Kidney (tissue), 13 donors: ENCODE measurements at regions not wholly inside any gene's neighbourhood (a gene's known extent, or its start where the extent isn't known, plus 50 kb on each side); places are given as distances from the start of the nearest gene placed in this dataset.
A peak's percentile ranks its signal among the peaks of the same experiment; 100 is the strongest.

ENCODE experiments used
- DNase-seq, 5 donors: peaks; one replicate each; pipeline ENCODE4 v3.0.0-alpha.2; 2013 to 2020
- FAIRE-seq: peaks from 2 replicates; lab custom pipeline; 2012; peaks lifted over from hg19 to GRCh38; lab: Jason Lieb, UNC
- H3K27ac ChIP-seq, 2 donors: one replicate each; pipeline ENCODE4 v1.7.0; 2013; ENCODE audit warnings: low read depth in 2 of 2, low read length in 2 of 2, inconsistent platforms in 1 of 2
- H3K27me3 ChIP-seq: one replicate; pipeline ENCODE4 v1.7.1; 2013; ENCODE audit warnings: low read length, inconsistent platforms; ENCODE audit not compliant: control insufficient read depth, insufficient read depth
- H3K36me3 ChIP-seq, 3 donors: one replicate each; pipeline versions ENCODE4 v1.7.0 to v1.7.1; 2013; ENCODE audit warnings: low read length in 3 of 3, control low read depth in 1 of 3, inconsistent platforms in 1 of 3; ENCODE audit not compliant: insufficient read depth in 3 of 3, control insufficient read depth in 2 of 3
- H3K4me1 ChIP-seq, 3 donors: one replicate each; pipeline versions ENCODE4 v1.7.0 to v1.7.1; 2013; ENCODE audit warnings: low read length in 3 of 3, inconsistent platforms in 1 of 3, low read depth in 1 of 3; ENCODE audit not compliant: control insufficient read depth in 2 of 3, insufficient read depth in 2 of 3
- H3K4me3 ChIP-seq, 3 donors: one replicate each; pipeline versions ENCODE4 v1.7.0 to v1.8.1; 2013; ENCODE audit warnings: low read length in 3 of 3, control low read depth in 1 of 3, inconsistent platforms in 1 of 3
- H3K9ac ChIP-seq, 3 donors: one replicate each; pipeline versions ENCODE4 v1.7.0 to v1.7.1; 2013; ENCODE audit warnings: low read length in 3 of 3, control low read depth in 1 of 3, inconsistent platforms in 1 of 3
- H3K9me3 ChIP-seq, 3 donors: one replicate each; pipeline versions ENCODE4 v1.7.0 to v1.7.1; 2013; ENCODE audit warnings: low read length in 3 of 3, control low read depth in 1 of 3, inconsistent platforms in 1 of 3; ENCODE audit not compliant: control insufficient read depth in 2 of 3, insufficient read depth in 1 of 3
- intact Hi-C: fragments of 100-400 bp; cut with DNase I; formaldehyde crosslinking; loops from one replicate; pipeline ENCODE4 v1.11.1; 2022
- TF ChIP-seq, protein P1 (sequence below): IDR thresholded peaks from 3 replicates; pipeline ENCODE4 v1.5.1; 2012; ENCODE audit warnings: mild to moderate bottlenecking, moderate library complexity, borderline replicate concordance; ENCODE audit not compliant: insufficient read depth; ENCODE audit errors: extremely low read depth
- donor health status: control.
- donor health status: control.
- donor health status: control.
- donor health status: control.
- donor health status: control.
- donor health status: DM: yes; HTN: yes; CAD: no.
- donor health status: Normal renal cell carcinoma (clear cell type).

DNA sequence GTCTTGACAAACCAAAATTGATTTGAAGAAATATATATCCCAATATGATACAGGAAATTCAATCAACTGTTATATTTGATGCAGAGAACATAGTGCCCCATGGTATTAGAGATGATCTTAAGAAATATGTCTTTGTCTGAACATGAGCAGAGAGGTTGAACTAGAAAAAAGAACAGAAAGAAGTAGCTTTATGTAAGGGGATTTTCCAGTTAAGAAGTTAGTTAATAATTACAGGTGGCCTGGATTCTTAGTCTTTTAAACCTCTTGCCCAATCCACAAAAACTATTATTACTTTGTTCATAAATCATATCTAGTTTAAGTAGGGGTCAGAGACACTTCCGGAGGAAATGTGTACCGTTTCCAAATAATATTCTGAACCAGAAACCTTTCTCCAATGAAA lies 1186.7 kb upstream of the EPHA6 start:
- no peaks in the 10 kb centered on the region for H3K27me3 ChIP-seq
- no peak for FAIRE-seq
- H3K9ac ChIP-seq, result no peak overlapping the region
- intact Hi-C loops, result no loop called here
- H3K9me3 ChIP-seq, result no peaks in the 10 kb centered on the region
- no peak overlapping the region for H3K27ac ChIP-seq
- H3K36me3 ChIP-seq, result no peaks in the 10 kb centered on the region
- TF ChIP-seq, protein P1, sequence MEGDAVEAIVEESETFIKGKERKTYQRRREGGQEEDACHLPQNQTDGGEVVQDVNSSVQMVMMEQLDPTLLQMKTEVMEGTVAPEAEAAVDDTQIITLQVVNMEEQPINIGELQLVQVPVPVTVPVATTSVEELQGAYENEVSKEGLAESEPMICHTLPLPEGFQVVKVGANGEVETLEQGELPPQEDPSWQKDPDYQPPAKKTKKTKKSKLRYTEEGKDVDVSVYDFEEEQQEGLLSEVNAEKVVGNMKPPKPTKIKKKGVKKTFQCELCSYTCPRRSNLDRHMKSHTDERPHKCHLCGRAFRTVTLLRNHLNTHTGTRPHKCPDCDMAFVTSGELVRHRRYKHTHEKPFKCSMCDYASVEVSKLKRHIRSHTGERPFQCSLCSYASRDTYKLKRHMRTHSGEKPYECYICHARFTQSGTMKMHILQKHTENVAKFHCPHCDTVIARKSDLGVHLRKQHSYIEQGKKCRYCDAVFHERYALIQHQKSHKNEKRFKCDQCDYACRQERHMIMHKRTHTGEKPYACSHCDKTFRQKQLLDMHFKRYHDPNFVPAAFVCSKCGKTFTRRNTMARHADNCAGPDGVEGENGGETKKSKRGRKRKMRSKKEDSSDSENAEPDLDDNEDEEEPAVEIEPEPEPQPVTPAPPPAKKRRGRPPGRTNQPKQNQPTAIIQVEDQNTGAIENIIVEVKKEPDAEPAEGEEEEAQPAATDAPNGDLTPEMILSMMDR, result no peak
- DNase-seq, result peak in 2 of 5 donors; percentile 1 to 6
- no peaks in the 10 kb centered on the region for H3K4me1 ChIP-seq
- H3K4me3 ChIP-seq, result no peak overlapping the region

DNA sequence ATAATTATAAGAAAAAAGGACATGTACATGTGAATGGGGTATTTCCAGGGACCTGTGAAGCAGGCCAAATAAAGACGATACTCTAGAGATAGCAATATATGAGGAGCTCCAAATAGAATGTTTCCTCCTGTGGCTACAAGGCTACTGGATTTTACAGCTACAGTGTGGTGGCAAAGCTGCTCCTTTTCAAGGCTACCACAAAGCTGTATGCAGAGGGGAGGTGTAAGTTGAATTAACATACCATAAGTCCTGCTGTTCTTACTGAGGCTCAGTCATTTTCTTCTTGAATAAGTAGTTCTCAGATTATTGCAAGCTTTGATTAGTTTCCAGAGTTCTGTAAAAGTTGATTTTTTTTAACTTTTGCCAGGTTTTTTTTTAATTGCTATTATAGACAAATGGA lies 1184.6 kb upstream of the EPHA6 start:
- Histone ChIP-seq H3K36me3 (no peaks in the 10 kb centered on the region), H3K9me3 (no peaks in the 10 kb centered on the region), H3K27ac (no peak overlapping the region), H3K4me3 (no peak overlapping the region), H3K4me1 (no peaks in the 10 kb centered on the region), H3K9ac (no peak overlapping the region), H3K27me3 (no peaks in the 10 kb centered on the region)
- TF ChIP-seq, protein P1, result no peak
- FAIRE-seq (no peak), DNase-seq (no peak)
- intact Hi-C loops, result no loop called here

DNA sequence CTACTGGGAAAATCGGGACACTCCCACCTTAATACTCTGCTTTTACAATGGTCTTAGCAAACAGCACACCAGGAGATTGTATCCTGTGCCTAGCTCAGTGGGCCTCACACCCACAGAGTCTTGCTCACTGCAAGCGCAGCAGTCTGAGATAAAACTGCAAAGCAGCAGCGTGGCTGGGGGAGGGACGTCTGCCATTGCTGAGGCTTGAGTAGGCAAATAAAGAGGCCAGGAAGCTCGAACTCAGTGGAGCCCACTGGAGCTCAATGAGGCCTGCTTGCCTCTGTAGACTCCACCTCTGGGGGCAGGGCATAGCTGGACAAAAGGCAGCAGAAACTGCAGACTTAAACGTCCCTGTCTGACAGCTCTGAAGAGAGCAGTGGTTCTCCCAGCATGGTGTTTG lies 1169.1 kb upstream of the EPHA6 start:
- FAIRE-seq (no peak), DNase-seq (no peak)
- Histone ChIP-seq H3K9me3 (no peaks in the 10 kb centered on the region), H3K9ac (no peak overlapping the region), H3K4me3 (no peak overlapping the region), H3K27me3 (no peaks in the 10 kb centered on the region), H3K4me1 (no peaks in the 10 kb centered on the region), H3K36me3 (no peaks in the 10 kb centered on the region), H3K27ac (no peak overlapping the region)
- TF ChIP-seq, protein P1, result no peak
- intact Hi-C loops, result no loop called here
